NCI-H748 treated with DMSO at 0.1 percent for 48 hours (cell line): ENCODE measurements at regions not wholly inside any gene's neighbourhood (a gene's known extent, or its start where the extent isn't known, plus 50 kb on each side); places are given as distances from the start of the nearest gene placed in this dataset.

ENCODE experiments used
- DNase-seq: peaks from one replicate; lab custom pipeline; 2025; lab: John Stamatoyannopoulos, UW

DNA sequence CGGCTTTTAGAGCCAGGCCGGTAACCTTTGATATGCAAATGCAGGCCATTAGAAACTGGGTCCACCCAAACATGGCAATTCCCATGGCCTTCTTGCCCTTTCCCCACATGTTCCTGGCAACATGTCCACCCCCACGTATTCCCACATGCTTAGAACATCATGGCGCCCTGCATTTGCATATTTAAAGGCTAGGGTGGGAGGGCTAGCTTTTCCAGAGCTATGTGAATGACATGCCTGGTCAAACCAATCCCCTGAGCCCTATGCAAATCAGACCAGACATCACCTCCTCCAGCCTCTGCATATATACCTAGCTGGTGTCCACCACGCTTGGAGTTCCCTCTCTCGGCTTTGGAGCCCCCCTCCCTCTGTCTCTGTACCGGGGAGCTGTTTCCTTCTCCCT lies 481.9 kb downstream of the CDH2 start:
- DNase-seq: no peak

DNA sequence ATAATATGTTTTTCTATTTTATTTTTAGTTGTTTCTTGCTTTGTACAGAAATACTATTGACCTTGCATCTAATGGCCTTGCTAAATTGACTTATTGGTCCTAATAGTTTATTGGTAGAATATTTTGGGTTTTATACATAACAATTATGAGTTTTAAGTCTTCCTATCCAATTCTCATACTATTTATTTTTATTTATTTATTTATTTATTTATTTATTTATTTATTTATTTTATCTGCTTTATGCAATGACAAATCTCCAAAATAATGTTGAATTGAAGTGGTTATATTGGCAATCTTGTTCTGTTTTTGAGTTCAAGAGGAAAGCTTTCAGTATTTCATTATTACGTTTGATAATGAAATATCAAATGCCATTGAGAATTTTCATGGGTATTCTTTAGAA lies 488.3 kb downstream of the CDH2 start:
- DNase-seq: no peak

DNA sequence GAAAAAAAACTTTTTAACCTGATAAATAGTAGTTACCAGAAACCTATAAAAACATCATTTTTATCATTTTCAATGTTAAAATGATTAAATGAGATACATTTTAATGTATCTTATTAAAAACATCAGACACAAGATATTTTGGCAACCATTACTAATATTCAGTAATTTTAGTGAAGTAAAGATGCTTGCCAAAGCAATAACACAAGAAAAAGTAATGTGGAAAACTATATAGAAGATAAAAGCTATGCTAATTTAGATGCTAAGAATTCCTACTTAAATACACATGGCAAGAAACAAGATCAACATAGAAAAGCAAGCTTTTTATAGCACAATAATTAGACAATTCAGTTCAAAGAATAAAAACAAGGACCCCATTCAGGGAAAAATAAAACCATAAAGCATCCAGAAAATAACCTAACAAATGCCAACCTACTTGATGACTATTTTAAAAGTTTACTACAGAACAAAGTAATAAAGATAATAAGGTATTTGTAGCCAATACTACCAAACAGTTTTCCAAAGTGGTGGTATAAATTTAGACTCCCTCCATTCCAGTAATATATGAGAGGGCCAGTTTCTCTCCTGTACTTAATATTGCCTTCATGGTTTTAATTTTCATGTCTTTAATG lies 489.5 kb downstream of the CDH2 start:
- DNase-seq: no peak

DNA sequence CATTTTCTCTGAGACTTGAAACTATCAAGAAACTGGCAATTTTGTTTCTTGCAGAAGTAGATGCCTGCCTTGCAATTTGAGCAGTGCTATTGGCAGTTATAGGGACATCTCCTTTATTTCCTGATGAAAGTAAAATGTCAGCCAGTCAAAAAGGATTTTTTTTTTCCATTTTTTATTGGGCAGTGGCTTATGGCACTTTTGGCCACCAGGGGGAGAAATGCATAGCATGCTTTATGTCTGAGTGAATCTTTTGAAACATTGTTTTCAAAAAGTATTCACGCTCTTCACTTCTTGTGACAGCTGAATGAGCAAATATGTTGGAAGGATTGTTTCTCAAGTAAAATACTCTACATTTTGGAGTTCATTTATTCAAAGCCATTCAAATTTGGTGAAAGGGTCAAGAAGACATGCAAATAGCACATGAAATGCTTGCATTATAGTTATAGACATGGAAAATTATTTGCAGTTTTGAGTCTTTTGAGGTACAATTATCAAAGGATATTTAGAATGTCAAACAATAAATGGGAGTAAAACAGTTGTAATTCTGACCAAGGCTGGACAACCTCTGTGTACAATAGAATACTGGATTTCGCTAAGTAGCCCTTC lies 491.0 kb downstream of the CDH2 start:
- no peak for DNase-seq

DNA sequence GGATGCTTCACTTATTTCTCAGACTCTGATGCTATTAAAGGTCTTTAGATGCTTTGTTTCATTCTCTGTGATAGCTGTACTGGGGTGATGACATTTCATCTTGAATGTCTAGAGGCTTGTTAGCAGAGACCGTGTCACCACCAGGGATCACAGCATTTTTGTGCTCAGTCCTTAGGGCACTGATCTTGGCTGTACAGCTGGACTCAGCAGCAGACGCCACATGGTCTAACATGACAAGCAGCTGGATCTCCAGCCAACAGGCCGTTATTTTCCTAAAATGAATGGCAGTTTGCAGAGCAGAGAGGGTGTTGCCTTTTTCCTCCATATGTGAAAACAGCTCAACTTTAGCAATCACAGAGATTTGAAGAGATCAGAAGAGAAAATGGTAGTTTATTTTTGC lies 491.8 kb downstream of the CDH2 start:
- no peak for DNase-seq

DNA sequence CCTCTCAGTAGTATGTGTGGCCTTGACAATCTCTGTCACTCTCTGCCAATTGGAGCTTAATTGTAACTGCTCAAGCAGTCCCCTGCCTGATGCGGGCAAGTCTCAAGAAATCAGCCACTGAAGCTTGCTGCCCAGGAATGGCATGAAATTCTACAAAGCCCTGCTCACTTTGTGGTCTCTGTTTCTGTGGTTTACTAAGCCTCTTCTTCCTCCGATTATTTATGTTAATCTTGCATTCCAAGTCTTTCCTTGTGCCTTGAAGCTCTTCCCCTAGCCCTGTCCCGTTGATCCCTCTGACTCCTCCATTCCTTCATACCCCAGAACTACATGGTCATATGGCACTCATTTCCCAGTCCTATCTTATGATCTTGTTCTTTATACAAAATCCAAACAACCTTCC lies 489.3 kb upstream of the CHST9 start:
- no peak for DNase-seq

DNA sequence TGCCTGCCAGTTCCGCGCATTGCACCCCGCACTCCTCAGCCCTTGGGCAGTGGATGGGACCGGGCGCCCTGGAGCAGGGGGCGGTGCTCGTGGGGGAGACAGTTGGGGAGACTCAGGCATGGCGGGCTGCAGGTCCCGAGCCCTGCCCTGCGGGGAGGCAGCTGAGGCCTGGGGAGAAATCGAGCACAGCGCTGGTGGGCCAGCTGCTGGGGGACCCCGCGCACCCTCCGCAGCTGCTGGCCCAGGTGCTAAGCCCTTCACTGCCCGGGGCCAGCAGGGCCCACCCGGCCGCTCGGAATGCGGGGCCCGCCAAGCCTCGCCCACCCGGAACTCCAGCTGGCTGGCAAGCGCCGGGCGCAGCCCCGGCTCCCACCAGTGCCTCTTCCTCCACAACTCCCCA lies 488.8 kb upstream of the CHST9 start:
- DNase-seq: no peak

DNA sequence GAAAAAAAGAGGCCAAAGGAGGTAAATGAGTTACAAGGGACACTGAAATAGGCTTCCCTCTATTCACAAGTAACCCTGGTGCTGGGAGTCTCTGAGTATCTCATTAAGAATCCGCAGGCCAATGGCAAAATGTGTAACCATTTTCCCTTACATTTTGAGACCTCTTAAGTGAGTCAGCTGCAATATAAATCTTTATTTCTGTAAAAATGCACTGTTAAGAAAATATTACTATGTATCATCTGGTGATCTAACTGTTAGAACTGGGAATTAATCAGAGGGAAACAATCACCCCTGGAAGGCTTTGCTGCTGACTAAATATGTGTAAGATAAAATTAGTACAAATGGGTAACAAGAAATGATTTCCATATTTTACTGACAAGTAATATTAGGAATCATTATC lies 483.1 kb upstream of the CHST9 start:
- no peak for DNase-seq

DNA sequence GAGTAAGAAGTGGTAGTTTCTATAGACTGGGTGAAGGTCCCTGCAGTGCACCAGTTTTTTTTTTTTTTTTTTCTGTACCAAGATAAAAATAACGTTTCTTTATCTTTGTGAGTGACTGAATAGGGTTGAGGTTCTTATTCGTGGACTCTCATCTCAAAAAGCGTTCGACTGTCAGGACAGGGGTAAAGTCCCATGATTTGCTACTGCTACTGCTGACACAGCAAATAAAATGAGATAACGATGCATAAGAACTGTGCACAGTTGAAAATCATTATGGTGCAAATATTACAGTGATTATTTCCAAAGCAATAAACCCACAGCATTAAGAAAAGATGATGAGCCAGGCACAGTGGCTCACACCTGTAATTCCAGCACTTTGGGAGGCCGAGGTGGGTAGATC lies 482.0 kb upstream of the CHST9 start:
- no peak for DNase-seq

DNA sequence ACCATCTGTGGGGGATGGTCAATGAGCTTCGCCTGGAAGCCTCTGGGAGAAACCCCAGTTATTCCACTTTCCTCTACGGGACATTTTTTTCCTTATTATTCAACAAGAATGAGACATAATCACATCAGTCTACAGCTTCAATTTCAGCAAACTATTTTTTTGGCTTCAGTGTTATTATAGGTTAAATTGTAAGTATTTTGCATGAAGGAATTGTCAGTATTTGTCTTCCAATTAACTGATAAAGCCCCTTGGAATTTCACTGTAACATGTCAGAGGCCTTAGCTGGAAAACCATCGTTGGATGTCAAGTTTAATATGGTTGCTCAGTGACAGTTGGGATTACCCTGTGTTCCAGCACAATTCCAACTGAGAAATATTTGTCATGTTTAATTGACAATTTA lies 480.9 kb upstream of the CHST9 start:
- DNase-seq: no peak

DNA sequence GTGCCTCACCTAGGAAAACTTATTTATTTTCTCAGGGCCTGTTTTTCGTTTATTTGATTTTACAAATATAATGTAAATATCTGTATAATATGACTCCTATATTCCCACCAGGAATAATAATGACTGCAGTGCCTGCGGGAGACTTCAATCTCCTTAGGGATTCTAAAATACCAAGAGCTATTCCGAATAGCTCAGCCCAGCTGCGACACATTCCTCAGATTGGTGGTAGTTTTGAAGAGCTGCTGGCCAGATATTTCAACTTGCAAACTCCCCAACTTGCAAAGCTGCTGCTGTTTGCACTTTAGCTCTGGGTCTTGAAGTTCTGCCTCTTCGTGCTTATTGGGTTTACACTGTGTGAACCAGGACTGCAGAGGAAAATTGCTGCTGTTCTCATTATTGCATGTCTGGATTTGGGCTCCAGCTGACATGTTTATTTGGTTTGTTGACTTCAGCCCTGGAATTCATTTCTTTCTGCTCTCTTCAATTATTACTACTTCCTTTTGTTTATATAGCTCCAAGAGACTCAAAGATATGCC lies 480.2 kb upstream of the CHST9 start:
- no peak for DNase-seq

DNA sequence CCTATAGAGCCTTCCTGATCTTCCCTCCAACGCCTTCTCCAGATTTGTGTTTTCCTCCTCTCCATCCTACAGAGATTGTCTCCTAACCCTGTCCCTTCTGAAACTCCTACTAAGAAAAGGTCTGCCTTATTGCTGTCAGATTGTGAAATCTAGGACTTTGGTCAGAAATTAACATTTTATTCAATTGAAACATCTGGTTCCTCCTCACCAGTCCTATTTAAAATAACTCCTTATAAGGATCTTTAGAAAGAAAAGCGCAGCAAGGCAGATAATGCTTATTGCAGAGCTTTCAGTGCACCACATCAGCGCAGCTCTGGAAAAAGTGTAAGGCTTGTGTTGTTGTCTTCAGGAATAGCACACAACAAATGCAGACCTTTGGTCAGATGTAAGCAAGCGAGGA lies 477.8 kb upstream of the CHST9 start:
- DNase-seq: no peak

DNA sequence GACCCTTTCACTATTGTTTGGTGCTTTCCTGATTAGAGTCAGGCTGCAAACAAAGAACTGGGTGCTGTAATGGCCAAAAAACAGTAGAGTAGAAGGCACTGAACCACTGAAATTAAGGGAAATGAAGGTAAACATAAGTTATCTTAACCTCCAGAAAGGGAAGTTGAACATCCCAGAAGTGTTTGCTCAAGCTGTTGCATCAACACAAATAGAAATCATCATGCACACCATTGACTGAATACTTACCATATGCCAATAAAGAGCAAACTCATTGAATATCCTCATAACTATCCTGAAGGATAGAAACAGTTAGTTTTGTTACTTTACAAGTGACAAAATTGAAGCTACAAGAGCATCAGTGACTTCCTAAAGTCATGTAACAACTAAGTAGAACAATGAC lies 477.4 kb upstream of the CHST9 start:
- DNase-seq: no peak

DNA sequence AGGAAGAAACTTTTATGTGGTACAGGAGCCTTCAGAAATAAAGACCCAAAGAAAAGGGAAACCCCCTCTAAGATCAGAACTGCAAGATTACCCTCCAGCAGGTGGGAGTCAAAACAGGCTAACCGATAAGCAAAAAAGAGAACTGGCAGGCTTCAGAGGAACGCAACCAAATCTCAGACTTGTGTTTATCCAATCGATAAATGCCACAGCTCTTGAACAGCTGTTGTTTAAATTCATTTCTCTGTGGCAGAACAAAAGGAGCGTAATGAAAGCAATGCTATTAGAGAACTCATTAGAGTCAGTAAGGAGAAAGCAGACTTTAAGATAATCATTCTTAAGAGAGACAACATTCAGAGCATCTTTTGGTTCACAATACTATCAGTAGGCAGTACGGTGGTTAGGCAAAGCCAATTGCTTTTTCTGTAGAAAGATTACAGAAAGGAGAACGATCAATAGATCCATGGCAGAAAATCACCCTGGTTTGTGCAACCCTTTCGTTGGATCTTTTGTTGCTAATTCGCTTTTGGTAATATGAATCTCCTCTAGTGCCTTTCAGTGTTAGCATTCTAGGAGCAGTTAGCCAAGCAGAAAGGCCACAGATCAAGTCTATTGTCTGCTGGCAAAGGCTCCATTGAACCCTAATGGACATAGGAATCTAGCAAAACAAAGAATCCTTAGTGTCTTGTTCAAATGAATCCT lies 476.4 kb upstream of the CHST9 start:
- DNase-seq: no peak

DNA sequence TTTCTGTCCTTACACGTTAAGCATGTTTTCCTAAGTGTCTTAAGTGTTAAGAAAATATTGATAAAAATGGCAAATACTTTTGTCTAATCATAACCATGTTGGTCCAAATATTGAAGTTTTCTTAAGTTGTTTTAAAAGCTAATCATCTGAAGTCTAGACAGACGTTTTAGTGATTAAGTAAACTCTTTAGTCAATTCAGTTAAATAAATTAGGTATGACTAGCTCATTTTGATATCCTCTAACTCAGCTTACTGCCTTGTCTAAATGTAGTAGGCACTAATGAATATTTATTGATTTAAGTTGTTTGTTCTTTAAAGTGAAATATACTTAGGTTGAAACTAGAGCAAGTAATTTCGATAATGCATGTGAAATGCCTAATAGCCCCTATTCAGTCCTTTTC lies 471.8 kb upstream of the CHST9 start:
- no peak for DNase-seq

DNA sequence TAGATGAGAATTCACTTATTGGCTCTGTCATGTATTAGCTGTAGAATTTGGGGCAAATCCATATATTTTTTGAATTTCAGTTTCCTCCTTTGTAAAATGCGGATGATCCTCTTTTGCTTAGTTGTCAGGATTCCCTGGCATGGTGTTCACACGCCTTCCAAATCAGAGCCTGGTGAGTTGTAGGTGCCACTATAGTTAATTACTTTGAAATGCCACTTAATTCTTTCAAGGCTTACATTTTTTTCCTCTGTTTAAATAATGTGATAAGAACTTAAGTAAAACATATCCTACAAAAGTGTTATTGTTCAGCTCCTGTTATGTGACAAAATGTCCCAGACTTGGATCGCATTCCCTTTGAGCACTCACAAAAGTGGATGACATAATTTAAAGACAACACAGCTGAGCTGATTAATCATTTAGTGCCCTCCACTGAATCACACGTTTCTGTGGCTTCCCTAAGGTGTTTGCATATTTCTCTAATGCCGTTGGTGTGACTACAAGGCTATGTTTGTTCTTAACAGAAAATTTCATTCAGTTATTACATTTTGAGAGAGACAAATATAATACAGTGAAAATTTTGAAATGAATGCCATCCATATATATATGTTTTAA lies 471.2 kb upstream of the CHST9 start:
- DNase-seq: no peak

DNA sequence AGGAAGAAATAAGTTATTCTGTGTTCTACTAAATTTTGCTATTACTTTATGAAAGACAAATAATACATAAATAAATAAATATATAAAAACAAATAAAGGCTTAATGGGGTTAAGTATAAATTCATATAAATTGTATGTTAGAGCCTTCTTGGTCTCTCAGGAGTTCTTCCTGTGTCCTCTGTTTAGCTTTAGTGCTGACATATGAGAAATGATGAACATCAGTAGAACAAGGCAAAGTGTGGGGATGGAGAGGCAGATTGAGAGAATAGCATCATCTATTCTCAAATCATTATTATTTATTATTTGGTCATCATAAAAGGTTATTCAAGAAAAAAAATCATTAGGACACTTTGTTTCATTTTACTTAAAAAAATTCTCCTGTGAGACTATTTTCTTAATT lies 468.1 kb upstream of the CHST9 start:
- no peak for DNase-seq

DNA sequence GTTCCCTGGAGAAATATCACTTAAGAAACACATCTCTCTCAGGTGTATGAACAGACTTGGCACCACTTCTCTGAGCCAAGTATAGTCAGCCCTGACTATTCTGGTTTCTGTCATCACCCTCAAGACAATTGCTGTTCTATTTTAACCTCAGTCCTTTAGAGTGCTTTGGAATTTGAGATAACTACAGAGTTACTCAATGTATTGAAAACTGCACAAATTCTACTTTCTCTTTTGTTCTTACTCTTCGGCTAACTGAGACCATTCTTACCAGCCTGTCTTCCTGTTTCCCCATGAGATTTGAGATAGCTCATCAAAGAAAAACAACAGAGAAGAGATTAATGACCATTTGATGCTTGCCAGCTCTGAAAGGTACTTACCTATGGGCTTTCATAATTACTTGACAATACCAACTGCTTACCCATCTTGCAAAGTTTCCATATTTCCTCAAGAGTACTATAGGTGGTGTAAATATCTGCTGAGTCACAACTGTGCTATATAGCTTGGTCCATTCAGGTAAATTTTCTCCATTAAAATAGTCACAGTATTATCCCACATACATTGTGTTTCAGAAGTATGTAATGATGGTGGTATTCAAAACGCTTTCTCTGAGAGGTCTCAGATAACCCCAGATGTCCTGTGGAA lies 467.5 kb upstream of the CHST9 start:
- DNase-seq: no peak

DNA sequence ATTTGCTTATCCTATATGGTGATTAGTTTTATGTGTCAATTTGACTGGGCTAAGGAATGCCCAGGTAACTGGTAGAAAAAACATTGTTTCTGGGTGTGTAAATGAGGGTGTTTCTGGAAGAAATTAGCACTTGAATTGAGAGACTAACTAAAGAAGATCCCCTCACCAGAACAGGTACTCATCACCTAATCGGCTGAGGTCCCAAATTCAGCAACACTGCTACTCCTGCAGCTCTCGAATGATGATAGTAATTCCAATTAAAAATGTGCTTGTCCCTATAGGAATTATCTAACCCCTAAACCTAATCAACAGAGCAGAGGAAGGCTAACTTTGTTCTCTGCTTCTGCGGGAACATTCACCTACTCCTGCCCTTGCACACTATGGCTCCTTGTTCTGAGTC lies 464.5 kb upstream of the CHST9 start:
- DNase-seq: no peak

DNA sequence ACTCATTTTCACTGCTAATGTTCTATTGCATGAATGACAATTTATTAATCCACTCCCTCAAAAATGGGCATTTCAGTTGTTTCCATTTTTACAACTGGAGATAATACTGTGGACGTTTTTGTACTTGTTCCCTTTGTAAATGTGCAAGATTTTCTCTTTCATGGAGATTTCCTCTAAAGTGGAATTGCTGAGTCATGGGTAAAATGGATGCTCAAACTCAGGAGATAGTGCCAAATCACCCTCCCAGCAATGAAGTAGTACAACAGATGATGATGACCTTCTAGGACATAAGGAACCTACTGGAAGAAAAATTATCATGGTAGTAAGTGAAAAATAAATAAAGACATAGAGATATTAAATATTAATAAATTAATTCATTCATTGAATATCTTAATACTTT lies 460.8 kb upstream of the CHST9 start:
- no peak for DNase-seq

DNA sequence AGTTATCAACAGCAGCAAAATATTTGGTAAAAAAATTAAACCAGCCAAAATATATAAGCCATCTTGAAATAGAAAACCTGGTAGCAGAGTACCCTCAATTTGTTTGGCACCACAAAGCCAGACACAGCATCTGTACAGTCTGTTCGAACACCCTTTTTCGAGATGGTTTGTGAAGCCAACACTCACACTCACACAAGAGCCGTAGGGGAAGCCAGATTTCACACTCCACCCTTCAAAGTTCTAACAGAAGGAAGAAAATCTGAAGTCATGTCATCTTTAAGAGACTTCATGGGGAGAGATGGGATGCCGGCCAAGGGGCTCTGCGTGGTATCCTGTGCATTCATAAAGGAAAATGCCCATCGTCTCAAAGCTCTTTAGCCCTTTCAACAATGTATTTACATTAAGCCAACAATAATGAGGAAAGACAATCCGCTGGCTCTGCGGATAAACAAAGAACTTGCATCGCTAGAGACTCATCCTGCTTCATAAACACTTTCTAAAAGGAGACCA lies 451.5 kb upstream of the CHST9 start:
- DNase-seq: no peak

DNA sequence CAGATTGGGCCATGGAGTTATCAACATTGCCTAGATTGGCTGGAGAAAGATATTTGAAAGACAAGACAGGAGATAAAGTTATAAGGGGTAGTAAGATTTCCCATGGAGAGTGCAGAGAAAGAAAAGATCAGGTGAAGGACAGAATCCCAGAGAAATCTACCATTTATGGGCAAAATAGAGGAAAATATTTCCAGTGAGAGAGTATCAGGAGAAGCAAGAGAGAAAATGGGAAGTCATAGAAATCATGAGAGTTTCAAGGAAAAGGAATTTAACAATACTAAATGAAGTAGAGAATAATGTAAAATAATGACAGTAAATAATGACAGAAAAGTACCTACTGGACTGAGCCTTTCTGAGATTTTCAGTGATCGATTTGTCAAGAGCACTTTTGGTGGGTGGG lies 447.6 kb upstream of the CHST9 start:
- no peak for DNase-seq
